Mesothelial cell of epicardium (in vitro differentiated cells): ENCODE measurements at regions not wholly inside any gene's neighbourhood (a gene's known extent, or its start where the extent isn't known, plus 50 kb on each side); places are given as distances from the start of the nearest gene placed in this dataset.

ENCODE experiments used
- DNase-seq, 2 experiments: peaks; one replicate each; pipeline ENCODE4 v3.0.0; 2021; ENCODE audit warnings: low spot score in 2 of 2; ENCODE audit not compliant: unreplicated experiment in 2 of 2
- H3K27ac Mint-ChIP-seq: 2 replicates; pipeline ENCODE4 v1.8.0; 2021; ENCODE audit warnings: mixed read lengths
- H3K27me3 Mint-ChIP-seq: 2 replicates; pipeline ENCODE4 v1.8.0; 2021; ENCODE audit warnings: low read depth, mixed read lengths
- H3K36me3 Mint-ChIP-seq: 2 replicates; pipeline ENCODE4 v1.8.0; 2021; ENCODE audit warnings: mixed read lengths
- H3K4me1 Mint-ChIP-seq: 2 replicates; pipeline ENCODE4 v1.8.0; 2021; ENCODE audit warnings: mixed read lengths
- H3K4me3 Mint-ChIP-seq: 2 replicates; pipeline ENCODE4 v1.8.0; 2021; ENCODE audit warnings: mild to moderate bottlenecking, moderate library complexity, mixed read lengths
- H3K9me3 Mint-ChIP-seq: 2 replicates; pipeline ENCODE4 v1.8.0; 2021; ENCODE audit warnings: mixed read lengths
- CTCF ChIP-seq: fragments of 200-600 bp; sonication (generic); IDR thresholded peaks from one replicate; pipeline ENCODE4 v1.5.0; 2021; ENCODE audit warnings: antibody characterized with exemption; ENCODE audit not compliant: unreplicated experiment

GRCh38 chr13:40878321-40878720, 88.9 kb downstream of the SLC25A15 start:
- no peak overlapping the region for H3K4me3 Mint-ChIP-seq
- no peak overlapping the region for H3K27ac Mint-ChIP-seq
- no peak for DNase-seq
- H3K9me3 Mint-ChIP-seq, result peaks cover 77% of the 10 kb centered on the region
- TF ChIP-seq CTCF, result no peak
- H3K4me1 Mint-ChIP-seq, result no peaks in the 10 kb centered on the region
- H3K27me3 Mint-ChIP-seq, result no peaks in the 10 kb centered on the region
- H3K36me3 Mint-ChIP-seq, result peaks cover 87% of the 10 kb centered on the region

- peaks cover 72% of the 10 kb centered on the region for H3K9me3 Mint-ChIP-seq
- no peak overlapping the region for H3K4me3 Mint-ChIP-seq
- peaks cover 82% of the 10 kb centered on the region for H3K36me3 Mint-ChIP-seq
- no peak for DNase-seq
- no peaks in the 10 kb centered on the region for H3K27me3 Mint-ChIP-seq
- TF ChIP-seq CTCF, result no peak
- H3K27ac Mint-ChIP-seq, result no peak overlapping the region
- no peaks in the 10 kb centered on the region for H3K4me1 Mint-ChIP-seq
These were observed 89.4 kb downstream of the SLC25A15 start for GRCh38 chr13:40878823-40879222.
